ENCODE measurements at regions not wholly inside any gene's neighbourhood (a gene's known extent, or its start where the extent isn't known, plus 50 kb on each side); places are given as distances from the start of the nearest gene placed in this dataset.
"Not testable (repeated sequence)": the region's sequence is repeated elsewhere in the genome, so short reads cannot be mapped to it uniquely, and the experiment has no call there.

DNA sequence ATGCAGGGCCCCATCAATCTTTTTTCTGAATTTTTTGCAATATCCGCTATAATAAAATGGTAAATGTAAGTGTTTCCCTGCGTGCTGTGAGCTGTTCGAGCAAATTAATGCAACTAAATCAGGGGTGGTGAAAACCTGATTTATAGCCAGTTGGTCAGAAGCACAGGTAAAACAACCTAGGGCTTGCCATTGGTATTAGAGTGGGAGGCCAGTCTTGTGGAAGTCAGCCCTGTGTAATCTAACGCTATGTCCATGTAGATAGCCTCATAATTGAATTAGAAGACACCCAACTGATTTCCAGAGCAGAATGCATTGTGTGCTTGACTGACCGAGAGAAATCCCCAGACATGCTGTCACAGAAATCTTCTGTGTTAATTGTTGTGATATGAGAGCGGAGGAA, 126.8 kb upstream of the GPR39 start:
- not testable (repeated sequence) for TF ChIP-seq TCF7 (IDR thresholded peaks at IDR 0.05; ENCODE audit: borderline replicate concordance); EZH2 (IDR thresholded peaks at IDR 0.05; ENCODE audit: borderline replicate concordance, control insufficient read depth, low read depth, low read length); TARDBP (IDR thresholded peaks at IDR 0.05; ENCODE audit: borderline replicate concordance); RFX5 (IDR thresholded peaks at IDR 0.05; ENCODE audit: low read depth, low read length); BRCA1 (IDR thresholded peaks at IDR 0.05; ENCODE audit: low read depth, low read length)
- TF ChIP-seq, protein P1, sequence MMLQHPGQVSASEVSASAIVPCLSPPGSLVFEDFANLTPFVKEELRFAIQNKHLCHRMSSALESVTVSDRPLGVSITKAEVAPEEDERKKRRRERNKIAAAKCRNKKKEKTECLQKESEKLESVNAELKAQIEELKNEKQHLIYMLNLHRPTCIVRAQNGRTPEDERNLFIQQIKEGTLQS (IDR thresholded peaks at IDR 0.05; ENCODE audit: borderline replicate concordance, extremely low read depth, low read depth, low read length), result not testable (repeated sequence)
- TF ChIP-seq, protein P2, sequence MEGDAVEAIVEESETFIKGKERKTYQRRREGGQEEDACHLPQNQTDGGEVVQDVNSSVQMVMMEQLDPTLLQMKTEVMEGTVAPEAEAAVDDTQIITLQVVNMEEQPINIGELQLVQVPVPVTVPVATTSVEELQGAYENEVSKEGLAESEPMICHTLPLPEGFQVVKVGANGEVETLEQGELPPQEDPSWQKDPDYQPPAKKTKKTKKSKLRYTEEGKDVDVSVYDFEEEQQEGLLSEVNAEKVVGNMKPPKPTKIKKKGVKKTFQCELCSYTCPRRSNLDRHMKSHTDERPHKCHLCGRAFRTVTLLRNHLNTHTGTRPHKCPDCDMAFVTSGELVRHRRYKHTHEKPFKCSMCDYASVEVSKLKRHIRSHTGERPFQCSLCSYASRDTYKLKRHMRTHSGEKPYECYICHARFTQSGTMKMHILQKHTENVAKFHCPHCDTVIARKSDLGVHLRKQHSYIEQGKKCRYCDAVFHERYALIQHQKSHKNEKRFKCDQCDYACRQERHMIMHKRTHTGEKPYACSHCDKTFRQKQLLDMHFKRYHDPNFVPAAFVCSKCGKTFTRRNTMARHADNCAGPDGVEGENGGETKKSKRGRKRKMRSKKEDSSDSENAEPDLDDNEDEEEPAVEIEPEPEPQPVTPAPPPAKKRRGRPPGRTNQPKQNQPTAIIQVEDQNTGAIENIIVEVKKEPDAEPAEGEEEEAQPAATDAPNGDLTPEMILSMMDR (IDR thresholded peaks at IDR 0.05 in 2 of 3, conservative IDR thresholded peaks at IDR 0.05 in 1 of 3; ENCODE audit: control insufficient read depth in 2 of 3, extremely low read depth in 1 of 3, insufficient read depth in 1 of 3, low read depth in 3 of 3, low read length in 3 of 3), result not testable (repeated sequence)
- TF ChIP-seq, protein P3, sequence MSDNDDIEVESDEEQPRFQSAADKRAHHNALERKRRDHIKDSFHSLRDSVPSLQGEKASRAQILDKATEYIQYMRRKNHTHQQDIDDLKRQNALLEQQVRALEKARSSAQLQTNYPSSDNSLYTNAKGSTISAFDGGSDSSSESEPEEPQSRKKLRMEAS (IDR thresholded peaks at IDR 0.05; ENCODE audit: low read depth, low read length), result not testable (repeated sequence)

Measured in GM12878 (cell line).